ENCODE measurements at regions not wholly inside any gene's neighbourhood (a gene's known extent, or its start where the extent isn't known, plus 50 kb on each side); places are given as distances from the start of the nearest gene placed in this dataset.

DNA sequence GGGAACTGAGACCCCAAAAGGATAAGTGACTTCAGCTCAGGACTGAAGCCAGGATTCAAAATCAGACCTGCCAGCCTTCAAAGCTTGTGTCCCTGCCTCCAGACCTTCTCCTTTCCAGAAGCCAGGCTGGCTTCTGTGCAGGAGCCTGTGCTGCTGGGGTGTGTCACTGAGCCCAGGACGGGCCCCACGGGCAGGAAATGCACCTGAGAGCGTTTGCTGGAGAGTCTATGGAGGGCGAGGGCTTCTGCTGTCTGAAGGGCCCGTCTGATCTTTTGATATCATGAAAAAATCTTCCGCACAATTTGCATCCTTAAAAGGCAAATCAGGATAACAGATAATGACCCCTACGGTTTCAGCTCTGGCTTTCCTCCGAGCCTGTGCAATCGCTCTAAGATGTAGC, 125.4 kb downstream of the FAM43A start:
- TF ChIP-seq GATA2 (IDR thresholded peaks at IDR 0.05; ENCODE audit: low read depth, low read length): no peak
- TF ChIP-seq GATA3 (IDR thresholded peaks at IDR 0.05; ENCODE audit: low read depth, low read length): no peak

All from SH-SY5Y (cell line).